ENCODE measurements at regions not wholly inside any gene's neighbourhood (a gene's known extent, or its start where the extent isn't known, plus 50 kb on each side); places are given as distances from the start of the nearest gene placed in this dataset.

GRCh38 chr2:122062506-122062905, 307.1 kb downstream of the TSN start:
- no peak for ATAC-seq (ENCODE audit: low read depth)
- H3K4me3 Mint-ChIP-seq, result no peak overlapping the region
- Histone ChIP-seq H3K27me3 (replicated peaks in 1 of 4; ENCODE audit: control extremely low read depth in 1 of 4, control insufficient read depth in 3 of 4, insufficient read depth in 4 of 4, low read length in 3 of 4) (peaks cover 0 to 3% (median 0%) of the 10 kb centered on the region in 4 experiments), H3K36me3 (replicated peaks in 1 of 2; ENCODE audit: control extremely low read depth in 1 of 2, control insufficient read depth in 1 of 2, extremely low read depth in 1 of 2, insufficient read depth in 2 of 2, low read length in 1 of 2) (no peaks in the 10 kb centered on the region), H3K4me2 (replicated peaks; ENCODE audit: low read depth, low read length, poor library complexity, severe bottlenecking) (no peak overlapping the region), H3K27ac (ENCODE audit: low read length in 2 of 2) (no peak overlapping the region), H4K20me1 (ENCODE audit: control insufficient read depth, insufficient read depth, low read length, poor library complexity, severe bottlenecking) (no peaks in the 10 kb centered on the region), H3K4me1 (ENCODE audit: control insufficient read depth in 2 of 2, insufficient read depth in 2 of 2, low read length in 2 of 2) (no peaks in the 10 kb centered on the region), H3K9ac (ENCODE audit: low read length) (no peak overlapping the region), H2AFZ (ENCODE audit: insufficient read depth, low read depth, low read length, poor library complexity, severe bottlenecking) (no peak overlapping the region), H3K9me3 (ENCODE audit: control extremely low read depth in 1 of 3, control insufficient read depth in 2 of 3, insufficient read depth in 1 of 3, low read length in 2 of 3) (no peaks in the 10 kb centered on the region), H3K4me3 (ENCODE audit: control extremely low read depth in 1 of 5, extremely low read depth in 1 of 5, insufficient read depth in 1 of 5, low read depth in 2 of 5, low read length in 4 of 5) (no peak overlapping the region), H3K79me2 (ENCODE audit: control insufficient read depth, insufficient read depth, low read length) (no peaks in the 10 kb centered on the region)
- no peaks in the 10 kb centered on the region for H3K4me1 Mint-ChIP-seq
- H3K27ac Mint-ChIP-seq, result no peak overlapping the region
- no peaks in the 10 kb centered on the region for H3K9me3 Mint-ChIP-seq (ENCODE audit: insufficient read depth)
- DNase-seq, result no peak
- TF ChIP-seq CTCF (IDR thresholded peaks at IDR 0.05), result no peak
- H3K27me3 Mint-ChIP-seq, result no peaks in the 10 kb centered on the region
- ChIA-PET CTCF (no interaction called here), POLR2A (no interaction called here)
- intact Hi-C loops (cut with micrococcal nuclease), result no loop called here
- 63% methylated on average over 4 of the region's 4 CpGs for WGBS (ENCODE audit: insufficient coverage)

GRCh38 chr2:122063716-122064115, 308.3 kb downstream of the TSN start:
- H3K4me1 ChIP-seq (ENCODE audit: control insufficient read depth in 2 of 2, insufficient read depth in 2 of 2, low read length in 2 of 2), result no peaks in the 10 kb centered on the region
- no peak overlapping the region for H3K4me3 ChIP-seq (ENCODE audit: control extremely low read depth in 1 of 5, extremely low read depth in 1 of 5, insufficient read depth in 1 of 5, low read depth in 2 of 5, low read length in 4 of 5)
- no peaks in the 10 kb centered on the region for H3K9me3 ChIP-seq (ENCODE audit: control extremely low read depth in 1 of 3, control insufficient read depth in 2 of 3, insufficient read depth in 1 of 3, low read length in 2 of 3)
- no peak overlapping the region for H3K9ac ChIP-seq (ENCODE audit: low read length)
- no peaks in the 10 kb centered on the region for H3K4me1 Mint-ChIP-seq
- H3K27me3 ChIP-seq (replicated peaks in 1 of 4; ENCODE audit: control extremely low read depth in 1 of 4, control insufficient read depth in 3 of 4, insufficient read depth in 4 of 4, low read length in 3 of 4), result no peaks in the 10 kb centered on the region
- POLR2A ChIA-PET, result no interaction called here
- no peak overlapping the region for H3K27ac ChIP-seq (ENCODE audit: low read length in 2 of 2)
- H3K27ac Mint-ChIP-seq, result no peak overlapping the region
- TF ChIP-seq EZH2 (IDR thresholded peaks at IDR 0.05; ENCODE audit: borderline replicate concordance, insufficient read depth, low read depth, low read length, poor library complexity, severe bottlenecking) (no peak), CTCF (IDR thresholded peaks at IDR 0.05) (no peak)
- no peak for DNase-seq
- intact Hi-C loops (cut with micrococcal nuclease), result no loop called here
- H3K36me3 ChIP-seq (replicated peaks in 1 of 2; ENCODE audit: control extremely low read depth in 1 of 2, control insufficient read depth in 1 of 2, extremely low read depth in 1 of 2, insufficient read depth in 2 of 2, low read length in 1 of 2), result no peaks in the 10 kb centered on the region
- ATAC-seq (ENCODE audit: low read depth), result no peak
- no peak overlapping the region for H2AFZ ChIP-seq (ENCODE audit: insufficient read depth, low read depth, low read length, poor library complexity, severe bottlenecking)
- WGBS (ENCODE audit: insufficient coverage), result no CpG with 5 or more reads among the region's 3 CpGs
- H3K9me3 Mint-ChIP-seq (ENCODE audit: insufficient read depth), result no peaks in the 10 kb centered on the region
- H3K27me3 Mint-ChIP-seq, result no peaks in the 10 kb centered on the region
- H4K20me1 ChIP-seq (ENCODE audit: control insufficient read depth, insufficient read depth, low read length, poor library complexity, severe bottlenecking), result no peaks in the 10 kb centered on the region
- CTCF ChIA-PET, result no interaction called here
- no peak overlapping the region for H3K4me3 Mint-ChIP-seq
- H3K79me2 ChIP-seq (ENCODE audit: control insufficient read depth, insufficient read depth, low read length), result no peaks in the 10 kb centered on the region
- H3K4me2 ChIP-seq (replicated peaks; ENCODE audit: low read depth, low read length, poor library complexity, severe bottlenecking), result no peak overlapping the region
